HepG2 (cell line): ENCODE measurements at regions not wholly inside any gene's neighbourhood (a gene's known extent, or its start where the extent isn't known, plus 50 kb on each side); places are given as distances from the start of the nearest gene placed in this dataset.

Source experiments
- ATAC-seq: fragments of 200-7000 bp; cut with Tn5 transposase; 3 replicates; pipeline ENCODE4 v1.9.1; 2020; ENCODE audit warnings: mild to moderate bottlenecking, moderate library complexity
- BruUV-seq: library from RNA; stranded (reverse); fragments of 400-500 nt; replicated peaks from 2 replicates; lab custom pipeline; 2021; lab: Mats Ljungman, UMichigan
- CTCF ChIA-PET: fragments of 300-600 bp; formaldehyde crosslinking; extraction: SDS; loops from one replicate; lab custom pipeline; 2021; ENCODE audit warnings: low total read pairs, inconsistent platforms, low intra/inter-chr PET ratio; lab: Yijun Ruan, JAX
- POLR2A ChIA-PET: fragments of 350-600 bp; sonication (Branson Sonifier 250); formaldehyde crosslinking; loops from one replicate; lab custom pipeline; 2020; ENCODE audit warnings: antibody characterized with exemption, inconsistent platforms; lab: Yijun Ruan, JAX
- DNase-seq: peaks from one replicate; pipeline ENCODE4 v3.0.0-alpha.2; 2015; ENCODE audit warnings: low spot score
- FAIRE-seq: peaks from 3 replicates; lab custom pipeline; 2011; peaks lifted over from hg19 to GRCh38; lab: Jason Lieb, UNC
- H2AFZ ChIP-seq: one replicate; pipeline ENCODE4 v1.6.1; 2011; ENCODE audit warnings: low read length, inconsistent platforms
- H3K27ac ChIP-seq: fragments of 300-600 bp; 3 replicates; pipeline ENCODE4 v1.8.0; 2011; ENCODE audit warnings: mixed run types, mild to moderate bottlenecking, mixed read lengths, low read length, inconsistent platforms; ENCODE audit not compliant: insufficient read depth; ENCODE audit errors: extremely low read length
- H3K27me3 ChIP-seq, 2 experiments: fragments of 200-600 bp in 1 of 2; 2 replicates in 1 of 2; 3 replicates in 1 of 2; pipeline versions ENCODE4 v1.6.0 to v1.8.0; 2011; ENCODE audit warnings: low read length in 2 of 2, mild to moderate bottlenecking in 2 of 2, moderate library complexity in 2 of 2, inconsistent platforms in 1 of 2; ENCODE audit not compliant: insufficient read depth in 2 of 2, control insufficient read depth in 1 of 2
- H3K36me3 ChIP-seq, 2 experiments: fragments of 200-600 bp in 1 of 2; replicated peaks in 1 of 2; 2 replicates in 1 of 2; 3 replicates in 1 of 2; pipeline versions ENCODE4 v1.5.1 to v1.8.0; 2011; ENCODE audit warnings: low read length in 2 of 2, inconsistent platforms in 1 of 2; ENCODE audit not compliant: insufficient read depth in 2 of 2, control insufficient read depth in 1 of 2
- H3K4me1 ChIP-seq: 2 replicates; pipeline ENCODE4 v1.5.1; 2012; ENCODE audit warnings: low read length, inconsistent platforms; ENCODE audit not compliant: insufficient read depth
- H3K4me2 ChIP-seq: 2 replicates; pipeline ENCODE4 v1.6.0; 2011; ENCODE audit warnings: low read depth, low read length, inconsistent platforms
- H3K4me3 ChIP-seq, 3 experiments: fragments of 200-600 bp in 1 of 3; sonication (generic), shearing (Covaris generic) in 1 of 3; replicated peaks in 1 of 3; 2 replicates each; pipeline ENCODE4 v1.5.1; 2011 to 2016; ENCODE audit warnings: low read length in 3 of 3, inconsistent platforms in 2 of 3, low read depth in 2 of 3, mild to moderate bottlenecking in 2 of 3, control low read depth in 1 of 3, mixed read lengths in 1 of 3; ENCODE audit not compliant: insufficient read depth in 1 of 3
- H3K79me2 ChIP-seq: one replicate; pipeline ENCODE4 v1.6.1; 2011; ENCODE audit warnings: low read length, inconsistent platforms; ENCODE audit not compliant: insufficient read depth
- H3K9ac ChIP-seq: 2 replicates; pipeline ENCODE4 v1.6.0; 2011; ENCODE audit warnings: mild to moderate bottlenecking, low read depth, low read length, inconsistent platforms; ENCODE audit not compliant: insufficient read depth
- H3K9me3 ChIP-seq: 2 replicates; pipeline ENCODE4 v1.5.1; 2012; ENCODE audit warnings: mild to moderate bottlenecking, low read length
- H4K20me1 ChIP-seq: 2 replicates; pipeline ENCODE4 v1.6.0; 2011; ENCODE audit warnings: inconsistent platforms, mild to moderate bottlenecking, low read length, moderate library complexity; ENCODE audit not compliant: insufficient read depth
- HNF4G ChIP-seq, 2 experiments: sonication (generic) in 1 of 2; formaldehyde crosslinking in 1 of 2; IDR thresholded peaks; 2 replicates each; pipeline versions ENCODE4 v1.4.0 to v1.6.1; 2011 to 2020; ENCODE audit warnings: borderline replicate concordance in 2 of 2, low read depth in 2 of 2, mild to moderate bottlenecking in 2 of 2, low read length in 1 of 2, missing genetic modification reagents in 1 of 2, moderate library complexity in 1 of 2
- MAZ ChIP-seq, 2 experiments: sonication (generic) in 1 of 2; formaldehyde crosslinking in 1 of 2; IDR thresholded peaks; 2 replicates each; pipeline versions ENCODE4 v1.5.0 to v1.6.1; 2012 to 2020; ENCODE audit warnings: low read depth in 2 of 2, mild to moderate bottlenecking in 2 of 2, borderline replicate concordance in 1 of 2, improper control_type of control experiment in 1 of 2, low read length in 1 of 2, missing genetic modification reagents in 1 of 2, moderate library complexity in 1 of 2
- NCOA2 ChIP-seq: sonication (generic); formaldehyde crosslinking; IDR thresholded peaks from 2 replicates; pipeline ENCODE4 v1.8.0; 2022; ENCODE audit warnings: inconsistent platforms
- PTBP1 ChIP-seq: fragments of 200-400 bp; formaldehyde crosslinking; IDR thresholded peaks from 2 replicates; pipeline ENCODE4 v1.6.1; 2018; ENCODE audit warnings: low read length, low read depth; ENCODE audit not compliant: poor library complexity, severe bottlenecking
- REPIN1 ChIP-seq: sonication (generic); formaldehyde crosslinking; IDR thresholded peaks from 2 replicates; pipeline ENCODE4 v1.8.0; 2022; ENCODE audit warnings: missing genetic modification reagents, low read depth, mild to moderate bottlenecking, borderline replicate concordance
- ZNF12 ChIP-seq: sonication (generic); formaldehyde crosslinking; IDR thresholded peaks from 2 replicates; pipeline ENCODE4 v1.5.0; 2020; ENCODE audit warnings: missing genetic modification reagents
- ZNF34 ChIP-seq: sonication (generic); formaldehyde crosslinking; IDR thresholded peaks from 2 replicates; pipeline ENCODE4 v1.4.0; 2020; ENCODE audit warnings: mild to moderate bottlenecking, missing genetic modification reagents, borderline replicate concordance
- ZNF431 ChIP-seq: sonication (generic); formaldehyde crosslinking; IDR thresholded peaks from 2 replicates; pipeline ENCODE4 v1.9.0; 2022; ENCODE audit warnings: missing genetic modification reagents, low read depth, mild to moderate bottlenecking, borderline replicate concordance
- ZNF530 ChIP-seq: sonication (generic); formaldehyde crosslinking; IDR thresholded peaks from 2 replicates; pipeline ENCODE4 v1.5.0; 2020; ENCODE audit warnings: low read depth, mild to moderate bottlenecking, missing genetic modification reagents
- WGBS: methylation state at CpG from one replicate; pipeline ENCODE4 v1.1.6; 2017; ENCODE audit warnings: low lambda C conversion rate; 5-methylcytosine and 5-hydroxymethylcytosine counted together
- in situ Hi-C: cut with HindIII; loops from 2 replicates; pipeline ENCODE4 v1.10.0; 2017; ENCODE audit warnings: low pct_unique_long_range_greater_than_20kb; ENCODE audit not compliant: extremely low pct_ligation_motif_present
- intact Hi-C: fragments of 100-400 bp; cut with micrococcal nuclease; formaldehyde crosslinking; loops from one replicate; pipeline ENCODE4 v1.10.0; 2022; ENCODE audit not compliant: unreplicated experiment
- TF ChIP-seq, protein P1 (sequence below): sonication (generic); formaldehyde crosslinking; IDR thresholded peaks from 2 replicates; pipeline ENCODE4 v1.9.0; 2022; ENCODE audit warnings: missing genetic modification reagents, mild to moderate bottlenecking, borderline replicate concordance

DNA sequence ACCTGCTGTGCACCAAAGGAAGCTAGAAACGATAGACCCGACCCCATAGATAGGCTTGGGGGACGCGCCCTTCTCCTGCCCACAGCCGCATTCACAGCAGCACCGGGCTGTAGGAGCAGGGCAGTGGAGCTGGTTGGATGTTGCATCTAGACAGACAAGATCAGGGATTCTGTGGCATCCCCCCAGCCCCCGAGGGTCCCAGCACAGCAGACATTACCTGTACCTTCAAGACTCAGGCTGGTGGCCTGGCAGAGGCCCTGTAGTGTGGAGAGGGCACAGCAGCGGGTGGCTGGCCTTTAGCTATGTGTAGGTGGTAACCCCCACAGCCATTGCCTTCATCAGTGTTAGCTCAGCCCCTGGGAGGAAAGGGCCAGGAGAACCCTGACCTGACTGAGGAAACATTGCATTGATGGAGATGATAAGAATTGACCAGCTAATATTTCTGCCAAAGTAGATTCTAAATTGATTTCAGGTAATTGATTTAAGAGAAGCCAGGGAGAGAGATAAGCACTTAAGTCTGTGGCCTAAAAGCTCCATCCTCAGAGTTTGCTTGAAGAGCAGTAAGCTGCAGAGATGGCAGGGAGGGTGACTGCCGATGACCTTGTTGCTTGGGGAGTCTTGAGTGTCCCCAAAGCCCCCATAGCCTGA is 269.4 kb downstream of the TLE3 start:
- no peaks in the 10 kb centered on the region for H3K9me3 ChIP-seq
- H3K27me3 ChIP-seq, result peaks cover 2 to 34% of the 10 kb centered on the region in 2 experiments; a peak in 2 of 5 replicates
- ATAC-seq (no peak), DNase-seq (no peak), FAIRE-seq (no peak)
- no peak overlapping the region for H3K27ac ChIP-seq
- CTCF ChIA-PET, result no interaction called here
- no TSS peak for BruUV-seq
- H4K20me1 ChIP-seq, result 0 out of 2 replicates have a peak, but pooled peaks cover 2% of the 10 kb centered on the region
- H3K4me2 ChIP-seq, result no peak overlapping the region
- POLR2A ChIA-PET, result no interaction called here
- H2AFZ ChIP-seq, result no peak overlapping the region
- intact Hi-C loops, result no loop called here
- H3K36me3 ChIP-seq, result no peaks in the 10 kb centered on the region
- no peaks in the 10 kb centered on the region for H3K4me1 ChIP-seq
- TF ChIP-seq ZNF431 (CRISPR knock-in tag) (no peak), ZNF34 (CRISPR knock-in tag) (no peak), HNF4G (IDR thresholded peaks at IDR 0.05; ENCODE audit: borderline replicate concordance, low read depth, low read length) (no peak), HNF4G (CRISPR knock-in tag; IDR thresholded peaks at IDR 0.05; ENCODE audit: borderline replicate concordance, low read depth) (no peak), ZNF530 (no peak), NCOA2 (CRISPR knock-in tag) (no peak), PTBP1 (no peak), MAZ (IDR thresholded peaks at IDR 0.05; ENCODE audit: borderline replicate concordance, low read depth, low read length) (no peak), MAZ (CRISPR knock-in tag; IDR thresholded peaks at IDR 0.05; ENCODE audit: low read depth) (no peak), REPIN1 (CRISPR knock-in tag) (no peak), ZNF12 (CRISPR knock-in tag) (no peak)
- TF ChIP-seq, protein P1, sequence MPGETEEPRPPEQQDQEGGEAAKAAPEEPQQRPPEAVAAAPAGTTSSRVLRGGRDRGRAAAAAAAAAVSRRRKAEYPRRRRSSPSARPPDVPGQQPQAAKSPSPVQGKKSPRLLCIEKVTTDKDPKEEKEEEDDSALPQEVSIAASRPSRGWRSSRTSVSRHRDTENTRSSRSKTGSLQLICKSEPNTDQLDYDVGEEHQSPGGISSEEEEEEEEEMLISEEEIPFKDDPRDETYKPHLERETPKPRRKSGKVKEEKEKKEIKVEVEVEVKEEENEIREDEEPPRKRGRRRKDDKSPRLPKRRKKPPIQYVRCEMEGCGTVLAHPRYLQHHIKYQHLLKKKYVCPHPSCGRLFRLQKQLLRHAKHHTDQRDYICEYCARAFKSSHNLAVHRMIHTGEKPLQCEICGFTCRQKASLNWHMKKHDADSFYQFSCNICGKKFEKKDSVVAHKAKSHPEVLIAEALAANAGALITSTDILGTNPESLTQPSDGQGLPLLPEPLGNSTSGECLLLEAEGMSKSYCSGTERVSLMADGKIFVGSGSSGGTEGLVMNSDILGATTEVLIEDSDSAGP (CRISPR knock-in tag), result no peak
- WGBS, result 0% methylated on average over 3 of the region's 9 CpGs
- H3K79me2 ChIP-seq, result no peaks in the 10 kb centered on the region
- H3K4me3 ChIP-seq, result no peak overlapping the region
- no peak overlapping the region for H3K9ac ChIP-seq
- in situ Hi-C loops, result no loop called here
